RKO (cell line): ENCODE measurements at regions not wholly inside any gene's neighbourhood (a gene's known extent, or its start where the extent isn't known, plus 50 kb on each side); places are given as distances from the start of the nearest gene placed in this dataset.
"Not testable (repeated sequence)": the region's sequence is repeated elsewhere in the genome, so short reads cannot be mapped to it uniquely, and the experiment has no call there.

Source experiments
- DNase-seq: peaks from one replicate; pipeline ENCODE4 v3.0.0-alpha.2; 2016; ENCODE audit warnings: low spot score

DNA sequence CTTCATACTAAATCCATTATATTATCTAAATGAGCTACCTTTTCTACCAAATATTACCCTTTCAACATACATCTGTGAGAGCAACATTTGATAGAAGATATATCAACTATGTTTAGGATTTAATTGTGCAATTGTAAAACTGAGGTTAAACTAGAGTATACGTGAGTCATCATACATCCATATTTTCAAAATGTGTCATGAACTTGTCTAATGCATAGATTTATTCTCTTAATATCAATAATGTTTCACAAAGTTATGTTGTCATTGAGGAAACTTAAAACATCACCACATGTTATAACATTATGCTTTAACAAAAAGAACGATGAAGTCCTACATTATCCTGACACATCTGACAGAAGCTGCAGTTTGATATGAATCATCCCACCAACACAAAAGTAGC, 645.5 kb upstream of the NOVA1 start:
- no peak for DNase-seq

DNA sequence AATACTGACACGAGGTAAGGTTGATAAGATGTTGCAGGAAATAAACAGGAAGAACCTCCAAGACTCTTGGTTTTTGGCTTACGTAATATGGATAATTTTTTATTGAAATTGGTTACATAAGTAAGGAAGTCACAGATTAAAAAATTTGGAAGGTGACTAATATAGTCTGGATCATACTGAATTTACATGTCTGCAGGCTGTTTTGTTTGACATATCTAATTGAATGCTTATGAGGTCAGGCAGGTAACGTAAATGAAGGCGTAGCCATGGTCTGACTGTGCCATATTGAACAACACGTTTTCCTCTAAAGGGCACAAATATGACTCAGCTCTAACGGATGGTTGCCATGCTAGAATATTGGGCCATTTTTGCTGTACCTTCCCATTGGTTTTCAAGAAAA, 648.1 kb upstream of the NOVA1 start:
- DNase-seq = no peak

DNA sequence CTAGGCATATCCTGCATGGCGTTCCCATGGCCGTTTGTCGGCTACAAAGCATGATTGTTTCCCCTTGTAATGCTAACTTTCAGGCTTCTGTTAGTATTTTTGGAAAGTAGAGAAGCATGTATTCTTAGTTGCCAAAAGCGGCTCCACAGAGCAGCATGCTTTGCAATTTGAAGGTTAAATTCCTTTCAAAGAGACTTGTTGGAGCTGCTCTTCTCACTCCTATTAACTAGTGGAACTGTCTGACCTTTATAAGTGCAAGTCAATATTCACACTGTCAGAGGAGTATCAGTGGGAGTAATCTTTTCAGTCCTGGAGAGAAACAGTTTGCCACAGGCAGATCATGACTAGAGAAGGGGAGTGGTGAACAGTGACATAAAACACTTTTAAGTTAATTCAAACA, 656.1 kb upstream of the NOVA1 start:
- DNase-seq = no peak

DNA sequence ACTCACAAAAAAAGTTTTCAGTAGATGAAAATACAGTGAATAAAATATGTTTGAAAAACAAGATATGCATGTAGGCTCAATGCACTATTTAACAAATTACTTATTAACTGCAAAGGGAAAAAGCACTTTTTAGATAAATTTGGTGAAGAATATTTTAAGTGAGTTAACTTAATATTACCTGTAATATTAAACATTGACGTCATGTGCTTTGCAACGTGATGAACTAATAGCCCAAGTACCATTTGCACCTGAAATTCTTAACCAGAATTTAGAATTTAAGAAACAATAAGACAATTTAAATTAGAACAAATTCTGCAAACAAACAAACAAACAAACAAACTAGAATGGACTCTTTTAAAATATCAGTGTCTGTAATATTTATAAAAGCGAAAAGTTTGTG, 659.0 kb upstream of the NOVA1 start:
- no peak for DNase-seq

DNA sequence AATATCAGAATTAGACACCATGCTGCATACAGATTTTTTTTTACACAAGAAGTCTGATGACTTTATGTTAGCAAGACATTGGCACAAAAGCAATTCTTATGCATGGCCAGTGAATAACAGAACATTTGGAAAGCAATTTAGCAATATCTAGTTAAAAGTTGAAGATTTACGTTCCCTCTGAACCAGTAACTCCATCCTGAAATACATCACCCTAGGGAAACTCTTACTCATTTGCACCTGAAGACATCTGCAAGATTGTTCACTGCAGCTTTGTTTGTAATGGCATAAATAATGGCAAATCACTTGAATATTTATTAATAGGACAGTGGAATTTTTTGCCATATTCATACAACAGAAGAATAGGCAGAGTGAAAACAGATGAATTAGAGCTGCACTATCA, 670.0 kb upstream of the NOVA1 start:
- DNase-seq = no peak

DNA sequence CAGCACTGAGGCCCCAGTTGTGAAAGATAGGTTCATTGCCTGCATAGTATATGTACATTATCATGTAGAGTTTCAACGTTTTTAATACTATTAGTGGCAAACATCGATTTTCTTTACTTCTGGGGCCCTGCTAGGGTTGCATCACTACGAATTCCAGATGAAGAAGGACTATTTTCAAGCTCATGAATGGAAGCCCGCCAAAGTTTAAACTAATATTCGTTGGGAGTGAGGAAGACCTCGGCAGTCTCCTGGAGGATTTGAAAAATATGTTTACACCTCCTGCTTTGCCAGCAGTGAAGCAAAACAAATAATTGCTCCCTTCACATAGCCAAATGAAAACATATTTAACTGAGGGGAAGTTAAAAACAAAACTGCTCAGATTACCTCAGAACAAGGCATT, 672.9 kb upstream of the NOVA1 start:
- DNase-seq = no peak

DNA sequence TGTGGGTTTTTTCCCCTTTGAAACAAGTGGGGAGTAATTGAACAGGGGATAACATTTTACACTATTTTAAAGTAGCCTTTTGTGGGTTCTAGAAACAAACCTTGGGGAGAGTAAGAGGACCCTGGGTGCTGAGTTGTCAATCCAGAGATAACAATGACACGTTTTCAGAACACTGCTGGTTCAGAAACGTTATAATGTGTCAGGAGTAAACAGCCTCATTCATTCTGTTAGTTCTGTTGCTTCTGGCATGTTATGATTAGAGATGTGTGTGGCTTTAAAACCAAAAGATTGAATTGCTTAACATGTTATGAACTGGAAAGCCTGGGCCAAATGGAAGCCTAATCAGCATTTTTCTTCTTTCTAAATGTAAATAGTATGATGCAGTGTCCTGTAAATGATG, 680.5 kb upstream of the NOVA1 start:
- DNase-seq = no peak

DNA sequence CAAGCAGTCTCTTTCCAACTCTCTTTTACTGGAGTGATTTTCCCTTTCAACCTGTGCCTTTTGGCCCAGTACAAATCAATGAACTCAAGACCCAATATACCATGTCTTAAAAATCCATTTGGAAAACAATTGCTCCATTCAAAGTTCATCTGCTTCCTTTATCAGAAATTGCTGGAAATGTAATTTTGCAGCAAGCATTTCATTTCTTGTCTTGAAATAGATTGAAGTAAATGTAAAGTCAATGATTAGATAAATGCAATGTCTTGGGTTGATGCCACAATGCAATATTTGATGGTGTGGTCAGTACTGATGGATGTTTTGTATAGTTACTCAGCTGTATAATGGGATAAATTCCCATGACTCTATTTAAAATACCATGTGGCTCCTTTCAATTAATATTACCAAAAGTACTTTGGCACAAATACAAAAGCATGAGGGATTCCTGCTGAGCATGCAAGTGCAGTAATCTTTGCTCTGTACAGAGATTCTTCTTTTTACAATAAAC, 707.7 kb upstream of the NOVA1 start:
- DNase-seq = no peak

DNA sequence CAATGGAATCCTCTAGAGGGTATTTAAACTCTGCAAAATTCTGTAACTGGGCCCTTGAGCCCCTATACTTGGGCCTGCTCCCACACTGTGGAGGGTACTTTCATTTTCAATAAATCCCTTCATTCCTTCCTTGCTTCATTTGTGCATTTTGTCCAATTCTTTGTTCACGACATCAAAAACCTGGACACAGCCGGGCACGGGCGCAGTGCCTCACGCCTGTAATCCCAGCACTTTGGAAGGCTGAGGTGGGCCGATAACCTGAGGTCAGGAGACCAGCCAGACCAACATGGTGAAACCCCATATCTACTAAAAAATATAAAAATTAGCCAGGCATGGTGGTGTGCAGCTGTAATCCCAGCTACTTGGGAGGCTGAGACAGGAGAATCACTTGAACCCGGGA, 714.9 kb upstream of the NOVA1 start:
- not testable (repeated sequence) for DNase-seq

DNA sequence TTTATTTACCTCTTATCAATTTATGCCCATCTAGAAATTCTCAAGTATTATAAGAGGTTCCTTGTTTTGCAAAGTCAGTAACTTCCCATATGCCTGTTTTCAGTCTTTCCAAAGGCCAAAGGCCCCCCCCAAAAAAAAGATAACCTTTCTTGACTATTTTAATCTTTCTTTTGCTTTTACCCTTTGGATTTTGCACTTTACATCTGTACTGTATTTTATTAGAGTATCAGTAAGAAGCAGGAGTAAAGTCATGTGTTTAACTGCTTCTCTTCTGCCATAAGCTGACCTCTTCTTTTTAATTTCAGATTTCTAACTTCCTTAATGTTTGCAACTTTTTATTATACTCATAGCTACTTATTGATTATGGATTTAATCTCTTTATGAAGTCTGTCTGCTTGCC, 716.4 kb upstream of the NOVA1 start:
- no peak for DNase-seq

DNA sequence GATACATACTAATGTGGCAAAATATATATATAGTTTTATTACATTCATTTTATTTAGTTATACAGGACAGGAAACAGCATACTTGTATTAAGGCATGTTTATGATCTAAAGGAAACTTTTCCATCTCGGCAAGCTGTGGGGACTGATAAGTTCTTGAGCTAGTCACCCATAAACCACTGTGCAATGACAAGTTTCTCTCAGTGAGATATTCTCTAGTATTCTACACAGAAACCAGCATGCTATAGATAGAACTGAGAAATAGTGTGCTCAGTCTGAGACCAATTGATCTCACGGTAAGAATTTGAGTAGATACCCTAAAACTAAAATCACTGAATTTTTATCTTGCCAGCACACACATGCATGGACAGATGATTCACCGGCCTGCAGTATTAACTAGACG, 717.6 kb upstream of the NOVA1 start:
- no peak for DNase-seq

DNA sequence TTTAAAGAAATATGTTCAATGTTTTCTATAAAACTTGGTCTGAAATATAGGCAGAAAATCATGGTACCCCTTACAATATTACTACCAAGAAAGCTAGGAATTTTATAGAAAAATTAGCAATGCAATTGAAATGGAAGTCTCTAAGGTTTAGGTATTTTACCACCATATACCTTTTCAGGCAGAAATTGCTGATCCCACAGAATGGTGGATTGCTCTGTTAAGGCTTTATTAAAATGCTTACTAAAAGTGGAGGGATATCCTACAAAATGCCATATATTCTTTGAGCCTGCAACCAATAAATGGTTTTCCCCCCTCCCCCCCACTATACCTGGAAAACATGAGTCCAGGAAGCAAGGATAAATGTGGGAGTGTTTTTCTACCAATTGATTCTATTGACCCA, 718.1 kb upstream of the NOVA1 start:
- DNase-seq = no peak

DNA sequence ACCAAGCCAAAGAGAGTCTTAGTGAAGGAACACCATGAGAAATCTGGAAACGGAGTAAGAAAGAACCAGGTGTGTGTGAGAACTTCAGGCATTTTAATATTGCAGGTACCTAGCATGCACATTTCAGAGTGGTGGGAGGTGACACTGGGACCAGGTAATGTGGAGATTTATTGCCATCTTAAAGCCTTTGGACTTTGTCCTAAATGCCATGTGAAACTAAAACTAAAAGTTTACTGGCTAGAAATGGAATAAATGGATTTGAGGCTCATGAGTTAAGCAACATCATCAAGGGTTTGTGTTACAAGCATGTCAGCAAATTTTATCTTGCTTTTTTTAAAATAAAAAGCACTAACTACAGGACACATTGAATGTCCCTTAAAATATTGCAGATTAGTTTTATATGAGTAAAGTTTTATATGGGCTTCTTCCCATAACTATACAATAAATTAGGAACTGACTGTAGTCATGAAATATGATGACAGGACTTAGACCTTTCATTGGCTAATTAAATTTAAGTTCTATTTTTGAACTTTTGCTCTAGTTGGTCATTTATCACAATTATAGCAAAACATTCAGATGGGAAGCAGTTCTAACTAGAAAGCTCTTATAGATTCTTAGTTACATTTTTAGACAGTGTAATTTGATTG, 721.1 kb upstream of the NOVA1 start:
- DNase-seq = no peak

DNA sequence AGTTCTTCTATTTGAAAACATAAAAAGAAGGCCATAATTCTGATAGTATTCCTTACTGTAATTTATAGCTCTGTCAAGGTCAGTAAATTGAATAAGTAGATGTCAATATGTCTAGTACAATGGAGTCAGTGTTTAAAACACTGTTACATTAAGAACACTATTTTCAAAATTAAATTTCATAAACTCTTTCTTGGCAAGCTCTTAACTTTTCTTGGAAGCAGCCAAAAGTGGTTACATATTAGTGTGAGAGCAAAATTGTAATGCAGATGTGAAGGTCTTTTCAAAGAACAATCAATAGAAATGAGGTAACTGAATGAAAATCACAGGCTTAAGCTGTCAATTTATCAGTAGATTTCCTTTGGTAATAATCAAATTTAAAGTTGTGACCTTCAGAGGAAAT, 722.4 kb upstream of the NOVA1 start:
- DNase-seq = no peak

DNA sequence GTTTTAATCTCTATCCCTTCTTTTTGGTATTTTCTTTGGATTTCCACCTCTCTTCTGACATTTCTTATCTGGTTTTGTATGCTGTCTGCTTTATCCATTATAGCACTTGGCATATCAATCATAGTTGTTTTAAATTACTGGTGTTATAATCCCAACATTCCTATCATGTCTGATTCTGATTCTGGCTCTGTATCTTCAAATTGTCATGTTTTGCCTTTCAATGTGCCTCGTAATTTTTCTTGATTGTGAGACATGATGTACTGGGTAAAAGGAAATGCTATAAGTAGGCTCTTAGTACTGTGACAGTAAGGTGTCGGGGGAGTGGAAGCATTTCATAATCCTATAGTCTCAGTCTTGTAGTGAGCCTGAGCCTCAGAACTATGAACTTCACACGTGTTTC, 729.3 kb upstream of the NOVA1 start:
- DNase-seq = no peak

DNA sequence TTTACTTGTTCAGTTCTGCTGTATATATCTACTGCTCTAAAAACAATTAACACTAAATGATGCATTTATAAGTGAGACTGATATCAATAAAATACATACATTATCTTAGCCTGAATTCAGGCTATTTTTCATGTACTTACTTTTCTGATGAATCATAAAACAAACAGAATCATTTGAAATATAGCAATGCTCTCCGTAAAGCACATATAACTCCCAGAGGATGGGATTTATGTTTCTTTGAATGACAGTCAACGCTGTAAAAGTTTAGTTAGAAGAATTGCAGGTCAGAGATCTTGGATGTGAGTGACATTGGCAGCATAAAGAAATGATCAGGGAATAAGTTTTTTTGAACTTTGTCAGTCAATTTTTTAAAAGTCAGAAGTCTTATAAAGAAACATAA, 740.2 kb upstream of the NOVA1 start:
- no peak for DNase-seq

DNA sequence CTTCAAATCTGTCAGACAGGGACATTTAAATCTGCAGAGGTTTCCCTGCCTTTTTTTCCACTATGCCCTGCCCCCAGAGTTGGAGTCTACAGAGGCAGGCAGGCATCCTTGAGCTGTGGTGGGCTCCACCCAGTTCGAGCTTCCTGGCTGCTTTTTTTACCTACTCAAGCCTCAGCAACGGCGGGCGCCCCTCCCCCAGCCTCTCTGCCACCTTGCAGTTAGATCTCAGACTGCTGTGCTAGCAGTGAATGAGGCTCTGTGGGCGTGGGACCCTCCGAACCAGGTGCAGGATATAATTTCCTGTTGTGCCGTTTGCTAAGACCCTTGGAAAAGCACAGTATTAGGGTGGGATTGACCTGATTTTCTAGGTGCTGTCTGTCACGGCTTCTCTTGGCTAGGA, 765.2 kb upstream of the NOVA1 start:
- DNase-seq = not testable (repeated sequence)

DNA sequence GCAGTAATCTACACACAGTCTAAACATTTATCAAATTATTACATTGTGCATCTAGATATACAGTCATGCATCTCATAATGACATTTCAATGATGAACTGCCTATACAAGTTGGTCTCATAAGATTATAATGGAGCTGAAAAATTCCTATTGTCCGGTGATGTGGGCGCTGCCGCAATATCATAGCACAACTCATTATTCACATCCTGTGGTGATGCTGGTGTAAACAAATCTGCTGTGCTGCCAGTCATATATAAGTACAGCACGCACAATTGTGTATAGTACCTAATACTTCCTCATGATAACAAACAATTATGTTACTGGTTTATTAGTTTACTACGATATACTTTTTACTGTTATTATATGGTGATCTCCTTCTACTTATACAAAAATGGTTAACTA, 768.8 kb upstream of the NOVA1 start:
- DNase-seq = no peak

DNA sequence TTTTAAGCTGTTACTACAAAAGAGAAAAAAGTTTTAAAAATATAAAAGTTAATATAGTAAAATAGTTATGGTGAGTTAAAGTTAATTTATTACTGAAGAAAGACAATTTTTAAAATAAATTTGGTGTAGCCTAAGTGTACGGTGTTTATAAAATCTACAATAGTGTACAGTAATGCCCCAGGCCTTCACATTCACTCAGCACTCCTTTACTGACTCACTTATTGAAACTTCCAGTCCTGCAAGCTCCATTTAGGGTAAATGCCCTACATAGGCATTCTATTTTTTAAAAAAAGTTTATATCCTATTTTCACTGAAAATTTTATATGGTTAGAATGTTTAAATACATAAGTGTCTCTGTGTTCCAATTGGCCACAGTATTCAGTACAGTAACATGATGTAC, 769.5 kb upstream of the NOVA1 start:
- no peak for DNase-seq

DNA sequence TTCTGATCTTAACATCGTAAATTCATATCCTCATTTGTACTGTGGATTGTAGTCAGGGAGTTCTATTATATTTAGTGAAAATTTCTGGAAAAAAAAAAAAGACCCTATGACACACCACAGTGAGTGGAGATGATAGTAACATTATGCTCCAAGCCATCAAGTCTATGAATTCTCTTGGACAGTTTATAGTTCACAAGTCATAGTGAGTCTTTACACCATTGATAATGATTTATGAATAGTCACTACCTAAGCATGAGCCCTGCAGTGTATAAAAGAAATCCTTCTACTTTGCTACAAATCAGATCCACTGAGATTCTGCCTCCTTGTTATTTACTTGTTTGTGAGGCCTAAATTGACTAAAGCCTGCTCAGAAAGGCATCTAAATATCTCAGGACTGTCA, 772.2 kb upstream of the NOVA1 start:
- DNase-seq = no peak

DNA sequence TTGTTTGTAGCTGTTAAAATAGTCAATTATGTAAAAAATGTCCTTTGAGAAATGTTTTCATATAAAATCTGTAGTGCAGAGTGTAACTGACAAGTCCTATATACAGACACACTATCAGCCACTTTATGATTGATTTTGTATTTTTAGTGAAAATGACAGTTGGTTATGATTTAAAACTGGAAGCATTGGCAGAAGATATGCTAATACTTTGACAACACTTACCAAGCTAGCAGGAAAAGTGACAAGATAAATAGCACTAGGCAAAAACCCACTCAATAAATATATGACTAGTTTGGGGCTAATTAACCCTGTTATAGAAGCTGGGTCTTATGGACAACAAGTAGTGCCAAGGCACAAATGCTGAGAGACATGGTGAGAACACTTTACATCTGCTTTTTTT, 772.9 kb upstream of the NOVA1 start:
- no peak for DNase-seq

DNA sequence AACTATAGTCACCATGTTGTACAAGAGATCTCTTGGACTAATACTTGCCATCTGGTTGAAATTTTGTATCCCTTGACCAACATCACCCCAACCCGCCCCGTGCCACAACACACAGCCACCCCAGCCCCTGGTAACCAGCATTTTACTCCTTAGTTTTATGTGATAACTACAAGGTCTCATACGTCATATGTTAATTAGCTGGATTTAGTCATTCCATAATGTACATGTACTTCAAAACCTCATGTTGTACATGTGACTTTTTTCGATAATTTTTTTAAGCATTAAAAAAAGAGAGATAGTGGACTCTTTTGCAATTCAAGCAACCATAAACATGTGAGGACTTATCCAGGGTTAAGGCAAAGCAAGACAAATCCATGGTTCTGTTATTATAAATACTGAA, 773.4 kb upstream of the NOVA1 start:
- DNase-seq = no peak

DNA sequence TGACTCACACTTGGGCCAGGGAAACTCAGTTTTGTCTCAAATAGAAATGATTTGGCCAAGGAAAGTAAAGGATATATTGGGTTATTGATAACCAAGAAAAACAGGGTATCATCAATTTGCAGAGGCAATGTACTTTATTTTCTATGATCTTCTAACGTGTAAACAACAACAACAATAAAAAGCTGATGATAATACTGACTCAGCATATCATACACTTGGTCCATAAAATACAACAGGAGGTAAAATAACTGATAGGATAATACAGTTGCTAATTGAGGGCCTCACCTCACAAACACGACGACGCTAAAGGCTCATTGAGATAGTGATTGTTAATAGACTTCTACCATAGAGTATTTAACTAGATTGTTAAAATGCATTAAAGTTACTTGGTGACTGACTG, 774.0 kb upstream of the NOVA1 start:
- DNase-seq = no peak

DNA sequence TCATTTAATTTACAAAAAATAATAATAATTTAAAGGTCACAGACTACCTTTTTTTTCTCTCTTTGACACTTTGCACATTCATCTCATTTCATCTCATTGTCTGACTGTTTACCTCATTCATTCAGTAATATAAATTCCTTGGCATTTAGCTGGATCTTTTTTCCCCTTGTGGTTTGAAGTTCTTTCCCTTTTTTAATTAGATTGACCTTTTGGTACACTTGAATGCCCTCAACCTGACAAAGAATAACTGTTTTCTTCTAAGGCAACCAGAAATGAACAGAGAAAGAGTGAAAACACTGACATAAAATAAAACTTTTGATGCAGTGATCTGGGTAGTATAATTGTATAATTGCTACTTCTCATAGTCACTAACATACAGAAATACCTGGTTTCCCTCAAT, 774.9 kb upstream of the NOVA1 start:
- no peak for DNase-seq

DNA sequence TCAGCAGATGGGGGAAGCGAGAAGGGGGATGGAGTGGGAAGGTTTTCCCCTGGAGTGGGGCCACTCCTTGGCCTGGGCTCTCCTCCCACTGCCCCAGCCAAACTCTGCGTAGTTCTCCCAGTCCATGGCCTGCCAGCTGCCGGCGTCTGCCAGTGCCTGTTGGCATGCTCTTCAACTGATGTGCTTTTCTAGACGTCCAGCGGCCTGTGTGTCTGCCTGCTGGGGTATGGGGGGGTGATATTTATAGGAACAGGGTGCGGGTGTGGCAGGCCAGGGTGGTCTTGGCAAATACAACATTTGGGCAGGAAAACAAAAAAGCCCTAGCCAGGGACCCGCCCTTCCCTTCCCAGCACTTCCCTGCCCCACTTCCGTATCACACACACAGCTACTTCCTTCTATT, 786.3 kb upstream of the NOVA1 start:
- DNase-seq = no peak
